Ureter (tissue), 1 donor: ENCODE measurements at regions not wholly inside any gene's neighbourhood (a gene's known extent, or its start where the extent isn't known, plus 50 kb on each side); places are given as distances from the start of the nearest gene placed in this dataset.
"Not testable (repeated sequence)": the region's sequence is repeated elsewhere in the genome, so short reads cannot be mapped to it uniquely, and the experiment has no call there.

Experiments
- DNase-seq: peaks from one replicate; pipeline ENCODE4 v3.0.0-alpha.2; 2020; ENCODE audit warnings: low spot score
- donor health status: DM: yes; HTN: yes; CAD: no.

DNA sequence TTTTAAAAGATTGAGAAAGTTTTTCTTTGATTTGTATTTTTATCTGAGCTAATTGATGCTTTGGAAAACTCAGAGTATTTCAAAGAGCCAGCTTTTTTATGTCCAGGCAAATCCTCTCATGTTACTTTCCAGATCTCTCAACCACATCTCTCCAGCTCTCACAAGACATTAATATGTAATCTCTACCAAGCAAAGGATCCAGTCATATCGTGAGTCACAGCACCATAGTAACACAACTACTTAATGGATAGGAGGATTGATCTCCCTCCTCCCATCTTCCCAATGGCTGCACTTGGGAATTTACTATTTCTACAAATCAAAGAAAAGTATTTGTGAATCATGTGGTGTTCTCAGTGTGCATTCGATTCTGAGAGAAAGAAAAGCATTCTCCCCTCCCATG, 63.3 kb downstream of the POU4F1 start:
- no peak for DNase-seq

DNA sequence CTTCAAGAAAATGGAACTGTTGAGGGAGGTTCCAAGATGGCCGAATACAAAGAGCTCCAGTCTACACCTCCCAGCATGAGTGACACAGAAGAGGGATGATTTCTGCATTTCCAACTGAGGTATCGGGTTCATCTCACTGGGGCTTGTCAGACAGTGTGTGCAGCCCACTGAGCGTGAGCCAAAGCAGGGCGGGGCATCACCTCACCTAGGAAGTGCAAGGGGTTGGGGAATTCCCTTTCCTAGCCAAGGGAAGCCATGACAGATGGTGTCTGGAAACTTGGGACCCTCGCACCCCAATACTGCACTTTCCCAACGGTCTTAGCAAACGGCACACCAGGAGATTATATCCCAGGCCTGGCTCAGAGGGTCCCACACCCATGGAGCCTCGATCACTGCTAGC, 77.3 kb downstream of the POU4F1 start:
- not testable (repeated sequence) for DNase-seq

DNA sequence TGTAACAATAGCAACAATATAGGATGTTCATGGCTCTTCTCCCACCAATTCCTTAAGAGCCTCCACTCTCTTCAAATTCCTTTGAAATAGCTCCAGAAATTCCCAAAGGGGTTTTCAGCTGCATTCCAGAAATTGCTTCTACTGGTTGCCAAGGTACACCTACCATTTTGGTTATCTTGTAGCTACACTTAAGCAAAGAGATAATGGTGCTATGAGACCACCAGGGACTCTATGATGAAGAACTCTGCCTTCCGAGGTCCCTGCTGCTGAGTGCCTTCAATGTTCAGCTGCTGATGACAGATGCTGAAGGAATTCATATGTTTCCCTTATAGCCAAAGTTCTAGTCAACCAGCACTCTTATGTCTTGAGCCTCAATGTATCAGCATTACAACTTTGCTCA, 78.4 kb downstream of the POU4F1 start:
- no peak for DNase-seq

DNA sequence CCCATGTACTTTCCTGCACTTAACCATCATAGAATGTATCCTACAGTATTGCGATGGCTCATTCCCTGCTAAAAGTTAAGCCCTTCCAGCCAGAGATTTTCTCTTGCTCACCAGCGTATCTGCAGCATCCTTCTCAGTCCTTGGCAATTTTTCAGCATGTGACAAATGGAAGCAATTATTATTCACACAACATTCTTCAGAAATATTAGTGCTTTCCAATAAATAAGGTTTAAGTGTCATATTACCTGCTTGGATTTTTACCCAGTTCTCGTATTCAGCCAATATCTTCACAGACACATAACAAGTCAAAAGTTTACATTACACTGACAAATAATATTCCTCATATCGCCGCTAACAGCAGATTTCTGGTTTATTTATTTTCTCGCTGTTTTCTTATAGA, 82.3 kb downstream of the POU4F1 start:
- DNase-seq, result no peak

DNA sequence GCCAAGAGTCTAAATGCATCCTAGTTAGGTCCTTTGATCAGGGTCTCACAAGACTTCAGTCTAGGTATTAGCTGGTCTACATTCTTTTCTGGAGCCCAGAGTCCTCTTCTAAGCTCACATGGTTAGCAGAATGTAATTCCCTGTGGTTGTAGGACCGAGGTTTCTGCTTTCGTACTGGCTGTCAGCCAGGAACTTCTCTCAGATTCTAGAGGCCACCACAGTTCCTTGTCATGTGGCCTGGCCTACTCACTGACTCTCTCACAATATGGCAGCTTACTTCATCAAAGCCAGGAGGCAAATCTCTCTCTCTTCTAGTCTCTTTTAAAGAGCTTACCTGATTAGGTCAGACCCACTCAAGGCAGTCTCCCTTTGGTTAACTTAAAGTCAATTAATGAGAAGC, 82.9 kb downstream of the POU4F1 start:
- no peak for DNase-seq

DNA sequence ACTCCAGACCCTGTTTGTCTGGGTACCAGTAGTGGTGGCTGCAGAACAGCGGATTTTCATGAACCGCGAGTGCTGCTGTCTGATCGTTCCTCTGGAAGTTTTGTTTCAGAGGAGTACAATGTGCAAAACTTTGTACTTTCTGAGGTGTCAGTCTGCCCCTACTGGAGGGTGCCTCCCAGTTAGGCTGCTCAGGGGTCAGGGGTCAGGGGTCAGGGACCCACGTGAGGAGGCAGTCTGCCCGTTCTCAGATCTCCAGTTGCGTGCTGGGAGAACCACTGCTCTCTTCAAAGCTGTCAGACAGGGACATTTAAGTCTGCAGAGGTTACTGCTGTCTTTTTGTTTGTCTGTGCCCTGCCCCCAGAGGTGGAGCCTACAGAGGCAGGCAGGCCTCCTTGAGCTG, 84.9 kb downstream of the POU4F1 start:
- not testable (repeated sequence) for DNase-seq

DNA sequence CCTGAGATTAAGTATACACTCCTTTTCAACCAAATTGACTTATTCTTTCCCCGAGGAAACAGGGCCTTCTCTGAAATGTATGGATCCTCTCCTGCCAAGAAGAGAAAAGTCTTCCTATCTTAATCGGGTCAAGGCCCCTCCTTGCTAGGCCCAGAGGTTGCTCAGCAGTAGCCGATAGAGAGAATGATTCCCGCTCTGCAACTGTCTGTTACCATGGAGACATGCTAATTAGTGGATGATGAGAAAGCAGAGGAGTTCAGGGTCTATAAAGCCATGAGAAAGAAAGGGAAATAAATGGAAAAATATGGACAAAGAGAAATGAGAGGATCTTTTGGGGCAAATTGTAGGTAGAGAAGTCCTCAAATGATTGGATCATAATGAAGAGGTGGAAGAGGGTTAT, 103.5 kb downstream of the POU4F1 start:
- no peak for DNase-seq

DNA sequence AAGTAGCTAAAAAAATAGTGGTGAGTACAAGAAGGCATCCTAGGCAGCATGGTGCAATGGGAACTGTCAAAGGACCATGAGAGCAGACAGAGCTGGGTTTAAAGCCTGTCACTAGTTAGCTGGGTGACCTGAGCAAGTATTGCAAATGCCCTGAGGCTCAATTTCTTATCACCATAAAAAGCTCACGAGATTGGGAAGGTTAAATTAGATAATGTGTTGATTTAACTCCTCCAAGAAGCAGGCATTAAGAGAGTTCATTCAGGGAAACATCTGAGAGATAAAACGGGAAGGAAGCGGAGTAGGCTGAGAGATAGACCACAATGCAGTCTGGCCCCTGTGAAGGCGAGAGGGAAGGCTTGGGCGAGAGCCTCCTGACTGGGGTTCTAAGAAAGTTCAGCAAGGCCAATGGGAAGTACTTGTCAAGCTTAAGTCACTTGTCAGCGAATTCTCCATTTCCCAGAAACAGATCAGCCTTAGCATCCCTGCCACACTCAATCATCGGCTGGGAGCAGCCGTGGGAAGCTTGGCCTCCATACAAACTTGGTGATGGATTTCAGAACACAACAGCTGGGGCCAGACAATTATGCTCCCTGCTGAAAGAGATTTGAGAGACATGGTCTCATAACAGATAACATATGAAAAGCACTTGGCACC, 105.5 kb downstream of the POU4F1 start:
- DNase-seq, result no peak

DNA sequence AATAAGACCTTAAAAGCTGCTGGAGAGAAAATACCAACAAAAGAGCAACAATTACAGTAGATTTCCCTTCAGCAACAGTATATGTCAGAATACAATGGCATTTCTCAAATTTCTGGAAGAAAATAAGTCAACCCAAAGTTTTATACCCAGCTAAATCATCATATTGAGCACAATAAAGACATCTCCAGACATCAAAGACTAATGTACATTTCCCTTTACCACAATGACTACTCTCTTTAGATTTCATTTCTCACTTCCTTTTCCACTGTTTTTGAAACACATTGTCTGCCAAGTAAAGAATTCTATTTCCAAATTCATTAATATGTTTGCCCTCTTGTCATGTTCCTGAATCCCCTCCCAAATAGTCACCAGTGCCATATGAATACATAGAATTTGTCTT, 111.4 kb downstream of the POU4F1 start:
- DNase-seq, result no peak

DNA sequence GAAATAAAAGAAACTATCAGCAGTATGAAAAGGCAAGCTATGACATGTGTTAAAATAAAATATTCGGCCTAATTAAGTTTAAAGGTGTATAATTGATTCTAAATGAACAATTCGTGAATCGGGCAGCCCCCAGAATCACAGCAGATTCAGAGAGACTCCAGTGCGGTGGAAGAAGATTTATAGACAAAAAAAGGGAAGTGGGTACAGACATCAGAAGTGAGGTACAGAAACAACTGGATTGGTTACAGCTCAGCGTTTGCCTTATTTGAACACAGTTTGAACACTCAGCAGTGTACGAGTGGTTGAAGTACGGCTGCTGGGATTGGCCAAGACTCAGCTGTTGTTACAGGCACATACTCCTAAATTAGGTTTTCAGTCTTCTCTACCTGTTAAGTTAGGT, 113.1 kb downstream of the POU4F1 start:
- not testable (repeated sequence) for DNase-seq

DNA sequence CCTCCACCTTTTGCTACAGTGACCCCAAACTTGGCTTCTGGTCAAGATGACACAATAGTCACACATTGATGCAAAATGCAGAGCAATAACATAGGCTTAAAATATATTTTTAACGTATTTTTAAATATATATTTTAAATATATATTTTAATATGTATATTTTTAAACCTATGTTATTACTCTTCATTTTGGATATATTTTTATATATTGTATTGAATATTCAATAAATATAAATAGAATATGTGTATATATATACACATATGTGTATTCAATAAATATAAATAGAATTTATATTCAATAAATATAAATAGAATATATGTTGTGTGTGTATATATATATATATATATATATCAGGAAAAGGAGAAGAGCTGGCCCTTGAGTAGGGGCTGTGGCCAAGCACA, 115.6 kb downstream of the POU4F1 start:
- DNase-seq, result no peak

DNA sequence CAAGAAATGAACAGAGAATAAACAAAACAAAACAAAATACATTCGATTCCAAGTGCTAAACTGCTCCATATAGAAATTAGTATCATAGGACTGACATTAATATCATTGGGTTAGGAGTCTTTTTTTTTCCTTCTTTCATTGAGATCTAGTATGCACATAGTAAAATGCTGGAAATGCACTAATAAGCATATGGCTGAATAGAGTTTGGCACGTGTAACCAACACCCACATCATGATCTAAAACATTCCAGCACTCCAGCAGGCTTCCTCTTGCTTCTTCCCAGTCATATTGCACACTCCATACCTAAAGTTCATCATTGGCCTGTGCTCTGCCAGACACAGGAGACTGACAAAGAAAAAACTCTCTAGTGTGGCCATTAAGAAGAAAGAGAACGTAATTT, 117.5 kb downstream of the POU4F1 start:
- DNase-seq, result no peak

DNA sequence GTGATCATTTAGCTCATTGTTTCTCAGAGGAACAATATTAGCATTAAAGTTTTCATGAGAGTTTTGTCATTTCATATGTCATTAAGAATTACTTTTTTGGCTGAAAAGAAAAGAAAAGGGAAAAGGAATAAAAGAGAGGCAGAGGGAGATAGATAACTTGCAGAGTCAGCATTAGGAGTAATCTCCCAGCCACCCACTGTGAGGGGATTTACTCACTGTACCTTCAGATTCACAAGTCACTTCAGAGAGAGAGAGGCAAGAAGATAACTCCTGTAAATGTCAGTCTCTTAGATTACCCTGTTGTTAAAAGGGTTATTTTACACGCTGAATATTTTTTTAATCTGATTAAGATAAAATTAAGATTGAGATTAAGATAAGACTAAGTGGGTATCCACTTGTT, 125.2 kb downstream of the POU4F1 start:
- no peak for DNase-seq

DNA sequence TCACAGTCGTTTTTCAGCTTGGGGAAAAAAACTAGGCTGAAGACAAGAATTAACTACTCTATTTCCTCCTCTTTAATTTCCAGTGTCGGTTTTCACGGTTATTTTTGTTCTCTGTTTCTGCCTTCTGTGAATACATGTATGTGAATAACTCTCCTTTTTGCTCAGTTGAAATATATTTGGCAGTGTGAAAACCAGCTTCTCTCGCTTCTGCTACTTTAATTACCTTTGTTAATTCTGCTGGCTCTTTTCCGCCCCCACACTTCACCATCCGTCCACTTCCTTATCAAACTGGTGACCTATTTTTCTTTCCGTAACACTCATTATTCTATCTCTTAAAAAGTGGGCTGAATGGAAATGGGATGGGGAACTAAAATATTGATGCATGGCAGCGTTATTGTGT, 126.4 kb downstream of the POU4F1 start:
- no peak for DNase-seq

DNA sequence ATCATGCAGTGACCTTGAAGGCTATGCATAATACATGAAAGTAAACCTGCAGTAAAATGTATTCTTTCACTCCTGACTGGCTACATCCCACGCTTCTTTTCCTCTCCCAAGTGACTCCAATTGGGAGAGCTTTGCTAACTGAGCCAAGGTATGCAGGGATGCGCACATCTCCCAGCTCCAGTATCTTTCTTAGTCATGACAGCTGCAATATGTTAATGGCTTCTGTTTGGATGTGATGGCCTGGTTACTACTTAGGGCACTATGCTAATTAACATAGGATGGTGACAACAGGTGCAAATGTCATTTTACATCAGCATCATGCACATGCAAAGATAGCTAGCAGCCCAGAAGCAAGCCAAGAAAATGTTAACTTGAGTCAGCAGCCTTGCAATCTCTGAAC, 134.7 kb downstream of the POU4F1 start:
- DNase-seq, result no peak

DNA sequence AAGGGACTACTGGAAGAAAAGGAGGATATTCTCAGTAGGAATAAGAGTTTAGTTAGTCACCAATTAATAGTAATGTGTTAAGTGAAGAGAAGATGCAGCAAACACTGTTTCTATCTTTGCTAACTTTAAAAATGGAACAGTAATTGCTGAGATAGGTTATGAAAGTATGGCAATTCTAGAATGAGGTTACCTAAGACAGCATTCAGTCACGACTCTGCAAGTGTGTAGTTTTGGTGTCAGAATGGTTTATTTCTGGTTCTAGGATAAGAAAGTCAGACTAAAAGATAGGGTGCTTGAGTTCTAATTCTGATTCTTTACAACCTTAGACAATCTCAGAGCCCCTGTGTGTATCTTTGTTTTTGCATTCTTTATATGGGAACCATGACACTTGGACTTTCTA, 138.1 kb downstream of the POU4F1 start:
- no peak for DNase-seq

DNA sequence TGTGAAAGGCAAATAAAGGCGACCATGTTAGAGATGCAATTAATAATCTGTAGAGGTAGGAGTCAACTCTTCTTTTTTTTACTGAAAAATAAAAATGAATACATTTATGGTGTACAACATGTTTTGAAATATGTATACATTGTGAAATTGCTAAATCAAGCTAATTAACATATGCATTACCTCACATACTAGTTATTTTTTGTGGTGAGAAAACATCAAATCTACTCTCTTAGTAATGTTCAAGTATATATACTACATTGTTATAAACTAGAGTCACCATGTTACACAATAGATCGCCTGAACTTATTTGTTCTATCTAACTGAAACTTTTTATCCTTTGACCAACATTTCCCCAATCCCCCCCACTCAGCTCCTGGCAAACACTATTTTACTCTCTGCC, 143.2 kb downstream of the POU4F1 start:
- DNase-seq, result no peak

DNA sequence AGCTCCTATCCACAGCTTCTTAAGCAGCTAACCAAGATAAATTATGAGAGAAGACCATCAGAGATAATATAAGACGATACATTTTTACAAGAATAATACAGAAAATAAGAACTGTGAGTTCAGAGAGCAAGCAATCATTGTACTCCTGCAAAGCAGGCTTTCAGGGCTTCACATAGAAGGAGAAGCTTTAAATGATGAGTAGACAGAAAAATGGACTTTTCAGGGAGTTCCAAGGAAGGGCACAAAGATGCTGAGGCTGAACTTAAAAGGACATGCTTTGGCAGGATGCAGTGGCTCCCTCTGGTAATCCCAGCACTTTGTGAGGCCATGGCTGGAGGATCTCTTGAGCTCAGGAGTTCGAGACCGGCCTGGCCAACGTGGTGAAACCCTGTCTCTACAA, 159.5 kb downstream of the POU4F1 start:
- DNase-seq, result no peak

DNA sequence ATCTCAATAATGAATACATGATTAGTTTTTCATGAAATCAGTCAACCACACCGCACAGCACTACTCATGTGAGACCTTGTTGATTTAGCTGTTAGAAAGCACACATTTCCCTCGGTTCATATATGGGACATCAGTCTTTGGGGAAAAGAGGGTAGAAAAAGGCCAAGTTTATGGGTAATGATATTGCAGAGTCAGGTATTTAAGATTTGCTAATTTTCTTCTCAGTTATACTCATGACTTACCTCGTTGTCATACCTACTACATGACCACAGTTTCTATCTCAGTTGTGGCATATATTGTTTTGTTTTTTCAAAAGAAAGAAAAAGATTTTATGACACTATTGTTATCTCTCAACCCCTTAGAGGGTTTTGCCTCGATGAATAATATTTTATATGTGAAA, 165.6 kb downstream of the POU4F1 start:
- no peak for DNase-seq

DNA sequence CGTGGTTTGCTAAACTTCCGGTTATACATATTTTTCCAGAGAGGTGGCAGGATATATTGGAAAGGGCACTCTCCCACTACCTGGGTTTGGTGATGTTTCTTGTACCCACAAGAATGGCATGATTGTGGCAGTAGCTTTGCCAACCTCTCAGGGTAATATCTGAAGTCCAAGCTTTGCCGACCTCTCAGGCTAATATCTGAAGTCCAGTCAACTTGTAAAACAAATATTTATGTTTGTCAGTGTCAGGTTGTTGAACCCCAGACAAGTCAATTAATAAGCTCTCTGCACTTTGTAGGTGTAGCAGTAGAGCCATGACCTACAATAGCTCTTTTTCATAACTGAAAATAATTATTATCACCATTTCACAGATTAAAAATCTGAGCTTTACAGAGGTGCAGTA, 167.0 kb downstream of the POU4F1 start:
- DNase-seq, result no peak

DNA sequence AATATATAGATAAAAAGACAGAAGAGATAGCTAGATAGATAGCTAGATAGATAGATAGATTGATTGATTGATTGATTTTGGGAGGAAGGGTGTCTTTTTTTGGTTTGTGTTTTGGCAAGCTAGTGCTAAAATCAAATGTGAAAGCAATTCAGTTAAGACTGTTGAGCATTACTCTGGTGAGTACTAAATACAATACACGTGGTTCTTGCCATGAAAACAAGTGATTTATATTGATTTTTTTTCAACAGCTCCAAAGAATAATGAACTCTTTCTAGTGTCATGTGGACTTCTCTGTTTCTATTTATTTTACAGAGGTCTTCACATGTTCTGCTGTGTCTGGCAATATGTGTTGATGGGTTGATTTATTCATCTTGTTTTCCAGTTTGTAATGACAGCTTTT, 172.0 kb downstream of the POU4F1 start:
- DNase-seq, result no peak

DNA sequence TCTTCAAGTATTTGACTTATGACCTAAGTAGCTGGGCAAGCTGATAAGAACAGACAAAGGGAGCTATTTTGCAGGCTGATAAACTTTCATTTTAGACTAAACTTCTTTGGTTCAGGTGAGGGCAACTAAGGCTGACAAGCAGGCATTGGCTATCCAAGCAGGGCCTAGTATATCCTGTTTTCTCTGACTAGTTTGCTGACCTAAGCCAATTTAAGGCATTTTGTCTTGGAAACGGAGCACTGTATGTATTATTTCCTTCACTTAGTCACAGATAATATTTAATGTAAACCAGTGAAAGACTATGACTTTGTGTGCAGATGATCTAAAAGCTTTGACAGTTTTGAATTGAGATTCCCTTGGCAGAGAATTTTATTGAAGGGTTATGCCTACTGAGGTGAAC, 172.5 kb downstream of the POU4F1 start:
- DNase-seq, result no peak

DNA sequence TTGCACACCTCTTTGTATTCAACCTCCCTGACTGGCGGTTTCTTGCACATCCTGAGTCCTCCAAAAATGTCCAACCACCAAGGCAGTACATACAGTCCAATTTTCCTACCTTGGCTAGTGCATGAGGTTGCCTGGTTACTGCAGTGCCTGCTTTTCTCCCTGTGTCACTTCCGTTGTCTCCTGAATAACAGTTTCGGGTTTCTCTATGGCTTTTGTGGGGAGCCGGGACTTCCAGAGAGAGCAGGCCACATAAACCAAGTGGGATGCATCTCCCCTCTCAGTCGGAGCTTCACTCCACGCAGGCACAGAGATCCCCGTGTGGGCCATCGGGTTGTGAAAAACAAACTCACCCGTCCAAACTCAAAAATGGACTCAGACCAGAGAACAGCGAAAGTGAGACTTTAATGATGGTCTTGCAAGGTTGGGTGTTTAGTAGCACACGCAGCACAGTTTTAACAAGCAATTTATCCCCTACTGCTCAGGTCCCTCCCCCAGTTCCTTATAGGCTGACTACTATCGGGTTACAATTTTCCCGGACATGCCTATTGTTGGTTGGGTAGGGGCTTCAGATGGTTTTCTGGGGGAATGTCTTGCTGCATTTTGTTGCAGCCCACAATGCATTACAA, 173.1 kb downstream of the POU4F1 start:
- DNase-seq, result no peak

DNA sequence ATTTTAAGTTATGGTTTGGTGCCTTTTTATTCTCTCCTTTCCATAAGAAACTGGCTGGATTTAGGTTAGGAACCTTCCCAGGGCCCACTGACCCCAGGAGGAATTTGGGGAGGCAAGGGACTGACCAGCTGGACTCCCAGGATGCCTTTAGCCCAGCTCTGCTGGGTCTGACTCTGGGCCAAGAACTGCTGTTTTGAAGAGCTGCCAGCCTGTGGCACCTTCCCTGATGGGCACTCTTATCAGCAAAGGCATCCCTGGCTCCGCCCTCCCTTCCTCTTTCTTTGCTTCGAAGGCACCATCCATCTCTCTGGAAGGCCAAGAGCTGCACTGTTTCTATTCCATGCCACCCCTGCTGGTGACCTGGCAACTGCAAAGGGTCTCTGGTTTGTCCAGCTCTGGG, 174.7 kb downstream of the POU4F1 start:
- DNase-seq, result no peak
